ENCODE measurements at regions not wholly inside any gene's neighbourhood (a gene's known extent, or its start where the extent isn't known, plus 50 kb on each side); places are given as distances from the start of the nearest gene placed in this dataset.
"Not testable (repeated sequence)": the region's sequence is repeated elsewhere in the genome, so short reads cannot be mapped to it uniquely, and the experiment has no call there.

DNA sequence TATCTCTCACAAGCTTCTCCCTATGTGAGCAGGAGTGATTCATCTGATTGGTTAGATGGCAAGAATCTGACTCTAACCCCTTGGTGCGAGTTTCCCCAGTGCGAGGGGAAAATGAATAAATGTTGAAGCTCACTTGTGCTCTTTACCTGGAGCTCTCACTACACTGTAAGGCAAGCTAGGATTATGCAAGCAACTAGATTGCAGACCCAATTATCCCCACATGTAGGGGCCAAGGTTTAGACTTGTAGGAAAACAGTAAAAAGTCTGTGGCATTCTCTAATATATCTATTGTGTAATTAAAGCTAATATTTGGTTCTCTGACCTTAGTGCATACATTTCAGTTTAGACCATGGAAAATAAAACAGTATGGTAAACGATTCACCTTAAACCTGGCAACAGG, 247.2 kb downstream of the UBE2NL start:
- TF ChIP-seq, protein P1, sequence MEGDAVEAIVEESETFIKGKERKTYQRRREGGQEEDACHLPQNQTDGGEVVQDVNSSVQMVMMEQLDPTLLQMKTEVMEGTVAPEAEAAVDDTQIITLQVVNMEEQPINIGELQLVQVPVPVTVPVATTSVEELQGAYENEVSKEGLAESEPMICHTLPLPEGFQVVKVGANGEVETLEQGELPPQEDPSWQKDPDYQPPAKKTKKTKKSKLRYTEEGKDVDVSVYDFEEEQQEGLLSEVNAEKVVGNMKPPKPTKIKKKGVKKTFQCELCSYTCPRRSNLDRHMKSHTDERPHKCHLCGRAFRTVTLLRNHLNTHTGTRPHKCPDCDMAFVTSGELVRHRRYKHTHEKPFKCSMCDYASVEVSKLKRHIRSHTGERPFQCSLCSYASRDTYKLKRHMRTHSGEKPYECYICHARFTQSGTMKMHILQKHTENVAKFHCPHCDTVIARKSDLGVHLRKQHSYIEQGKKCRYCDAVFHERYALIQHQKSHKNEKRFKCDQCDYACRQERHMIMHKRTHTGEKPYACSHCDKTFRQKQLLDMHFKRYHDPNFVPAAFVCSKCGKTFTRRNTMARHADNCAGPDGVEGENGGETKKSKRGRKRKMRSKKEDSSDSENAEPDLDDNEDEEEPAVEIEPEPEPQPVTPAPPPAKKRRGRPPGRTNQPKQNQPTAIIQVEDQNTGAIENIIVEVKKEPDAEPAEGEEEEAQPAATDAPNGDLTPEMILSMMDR (IDR thresholded peaks at IDR 0.05), result not testable (repeated sequence)
- not testable (repeated sequence) for TF ChIP-seq POLR2A (IDR thresholded peaks at IDR 0.05)

All from right lobe of liver (tissue), 4 donors.